NT2/D1 (cell line): ENCODE measurements at regions not wholly inside any gene's neighbourhood (a gene's known extent, or its start where the extent isn't known, plus 50 kb on each side); places are given as distances from the start of the nearest gene placed in this dataset.
"Not testable (repeated sequence)": the region's sequence is repeated elsewhere in the genome, so short reads cannot be mapped to it uniquely, and the experiment has no call there.

Experiments used
- DNase-seq: peaks from one replicate; pipeline ENCODE4 v3.0.0-alpha.2; 2011; ENCODE audit warnings: low read depth, low spot score
- H3K27me3 ChIP-seq: 2 replicates; pipeline ENCODE4 v1.6.0; 2011; ENCODE audit warnings: mild to moderate bottlenecking; ENCODE audit not compliant: insufficient read length, insufficient read depth
- H3K36me3 ChIP-seq: 2 replicates; pipeline ENCODE4 v1.6.1; 2011; ENCODE audit warnings: mild to moderate bottlenecking, low read length, mixed read lengths; ENCODE audit not compliant: insufficient read depth, insufficient read length
- H3K4me1 ChIP-seq: 2 replicates; pipeline ENCODE4 v1.5.1; 2011; ENCODE audit not compliant: insufficient read depth, insufficient read length
- H3K4me3 ChIP-seq: 2 replicates; pipeline ENCODE4 v1.5.1; 2011; ENCODE audit warnings: low read depth; ENCODE audit not compliant: insufficient read length
- H3K9ac ChIP-seq: 2 replicates; pipeline ENCODE4 v1.6.0; 2011; ENCODE audit warnings: low read depth; ENCODE audit not compliant: insufficient read length
- H3K9me3 ChIP-seq: 2 replicates; pipeline ENCODE4 v1.5.1; 2011; ENCODE audit warnings: mild to moderate bottlenecking, low read length; ENCODE audit not compliant: insufficient read depth
- SUZ12 ChIP-seq: IDR thresholded peaks from 2 replicates; pipeline ENCODE4 v1.6.1; 2011; ENCODE audit not compliant: insufficient read length, insufficient read depth; ENCODE audit errors: extremely low read depth
- YY1 ChIP-seq: IDR thresholded peaks from 2 replicates; pipeline ENCODE4 v1.6.1; 2011; ENCODE audit not compliant: insufficient read length, insufficient read depth
- ZNF274 ChIP-seq: IDR thresholded peaks from 2 replicates; pipeline ENCODE4 v1.6.1; 2011; ENCODE audit warnings: mild to moderate bottlenecking, low read depth, low read length

- no peak overlapping the region for H3K9ac ChIP-seq
- no peaks in the 10 kb centered on the region for H3K36me3 ChIP-seq
- no peaks in the 10 kb centered on the region for H3K9me3 ChIP-seq
- no peaks in the 10 kb centered on the region for H3K4me1 ChIP-seq
- no peak for DNase-seq
- H3K27me3 ChIP-seq = no peaks in the 10 kb centered on the region
- no peak overlapping the region for H3K4me3 ChIP-seq
- no peak for TF ChIP-seq YY1
- TF ChIP-seq ZNF274 = no peak
- TF ChIP-seq SUZ12 = no peak
These were observed 254.2 kb downstream of the KCNJ2 start for GRCh38 chr17:70423562-70423961.

- DNase-seq = no peak
- no peaks in the 10 kb centered on the region for H3K4me1 ChIP-seq
These were observed 257.4 kb downstream of the KCNJ2 start for GRCh38 chr17:70426752-70427151.

GRCh38 chr17:70434536-70435490 lies 265.5 kb downstream of the KCNJ2 start:
- Histone ChIP-seq H3K9ac (no peak overlapping the region), H3K9me3 (no peaks in the 10 kb centered on the region), H3K4me1 (no peaks in the 10 kb centered on the region), H3K36me3 (no peaks in the 10 kb centered on the region), H3K4me3 (no peak overlapping the region), H3K27me3 (no peaks in the 10 kb centered on the region)
- no peak for TF ChIP-seq ZNF274
- TF ChIP-seq YY1 = no peak
- no peak for TF ChIP-seq SUZ12
- DNase-seq = no peak

More at GRCh38 chr17:70426752-70427151, 257.4 kb downstream of the KCNJ2 start:
- H3K9me3 ChIP-seq = no peaks in the 10 kb centered on the region
- H3K9ac ChIP-seq = no peak overlapping the region
- H3K36me3 ChIP-seq = no peaks in the 10 kb centered on the region
- TF ChIP-seq YY1 (no peak), SUZ12 (no peak), ZNF274 (no peak)
- no peak overlapping the region for H3K4me3 ChIP-seq
- H3K27me3 ChIP-seq = no peaks in the 10 kb centered on the region

GRCh38 chr17:70437656-70438055 lies 268.3 kb downstream of the KCNJ2 start:
- no peaks in the 10 kb centered on the region for H3K36me3 ChIP-seq
- no peak for TF ChIP-seq YY1
- TF ChIP-seq ZNF274 = no peak
- TF ChIP-seq SUZ12 = no peak
- no peak for DNase-seq
- no peak overlapping the region for H3K9ac ChIP-seq
- H3K27me3 ChIP-seq = no peaks in the 10 kb centered on the region
- H3K4me3 ChIP-seq = no peak overlapping the region
- no peaks in the 10 kb centered on the region for H3K9me3 ChIP-seq
- no peaks in the 10 kb centered on the region for H3K4me1 ChIP-seq

- H3K9me3 ChIP-seq = 0 out of 2 replicates have a peak, but pooled peaks cover 6% of the 10 kb centered on the region
- no peak overlapping the region for H3K9ac ChIP-seq
- no peaks in the 10 kb centered on the region for H3K27me3 ChIP-seq
- no peaks in the 10 kb centered on the region for H3K36me3 ChIP-seq
- DNase-seq = no peak
- TF ChIP-seq ZNF274 (no peak), YY1 (no peak), SUZ12 (no peak)
- H3K4me1 ChIP-seq = no peaks in the 10 kb centered on the region
- no peak overlapping the region for H3K4me3 ChIP-seq
These were observed 277.1 kb downstream of the KCNJ2 start for GRCh38 chr17:70446446-70446845.

GRCh38 chr17:70447588-70447987 lies 278.3 kb downstream of the KCNJ2 start:
- Histone ChIP-seq H3K4me3 (no peak overlapping the region), H3K4me1 (no peaks in the 10 kb centered on the region), H3K9me3 (0 out of 2 replicates have a peak, but pooled peaks cover 6% of the 10 kb centered on the region), H3K27me3 (no peaks in the 10 kb centered on the region), H3K36me3 (no peaks in the 10 kb centered on the region), H3K9ac (no peak overlapping the region)
- TF ChIP-seq SUZ12 (no peak), YY1 (no peak), ZNF274 (no peak)
- DNase-seq = no peak

GRCh38 chr17:70453075-70453474 lies 283.7 kb downstream of the KCNJ2 start:
- not testable (repeated sequence) for H3K9ac ChIP-seq, H3K4me1 ChIP-seq, H3K4me3 ChIP-seq, H3K9me3 ChIP-seq, H3K36me3 ChIP-seq, DNase-seq, H3K27me3 ChIP-seq
